PC-9 (cell line): ENCODE measurements at regions not wholly inside any gene's neighbourhood (a gene's known extent, or its start where the extent isn't known, plus 50 kb on each side); places are given as distances from the start of the nearest gene placed in this dataset.

ENCODE experiments used
- BruUV-seq: library from RNA; stranded (reverse); fragments of 400-500 nt; replicated peaks from 2 replicates; lab custom pipeline; 2021; lab: Mats Ljungman, UMichigan
- CTCF ChIA-PET: fragments of 300-600 bp; sonication (Branson Sonifier 250); formaldehyde crosslinking; loops from one replicate; lab custom pipeline; 2022; ENCODE audit warnings: antibody characterized with exemption; lab: Charles Lee
- POLR2A ChIA-PET: fragments of 300-600 bp; sonication (Branson Sonifier 250); formaldehyde crosslinking; loops from one replicate; lab custom pipeline; 2022; ENCODE audit warnings: antibody characterized with exemption; ENCODE audit not compliant: unreplicated experiment; lab: Charles Lee
- DNase-seq, 2 experiments: peaks; one replicate each; pipeline versions ENCODE4 v3.0.0 to v3.0.0-alpha.2; 2015 to 2022; ENCODE audit warnings: mixed read lengths in 1 of 2
- H2AFZ ChIP-seq: fragments of 200-600 bp; sonication (generic); 2 replicates; pipeline ENCODE4 v1.8.1; 2017; ENCODE audit warnings: antibody characterized with exemption
- H3F3A ChIP-seq: fragments of 200-600 bp; sonication (generic); 2 replicates; pipeline ENCODE4 v1.8.1; 2017; ENCODE audit warnings: antibody characterized with exemption, mild to moderate bottlenecking, low read depth; ENCODE audit not compliant: insufficient read depth
- H3K27ac ChIP-seq: fragments of 200-600 bp; sonication (generic); 2 replicates; pipeline ENCODE4 v1.6.1; 2016; ENCODE audit warnings: mixed run types
- H3K27me3 ChIP-seq: fragments of 200-600 bp; sonication (generic); 2 replicates; pipeline ENCODE4 v1.6.1; 2016; ENCODE audit warnings: low read depth, mixed run types; ENCODE audit not compliant: insufficient read depth
- H3K36me3 ChIP-seq: fragments of 200-600 bp; sonication (generic); 2 replicates; pipeline ENCODE4 v1.6.1; 2016; ENCODE audit warnings: low read depth, mixed run types
- H3K4me1 ChIP-seq: fragments of 200-600 bp; sonication (generic); replicated peaks from 2 replicates; pipeline ENCODE4 v1.6.1; 2016; ENCODE audit warnings: mixed run types; ENCODE audit not compliant: insufficient read depth
- H3K4me2 ChIP-seq: fragments of 200-600 bp; sonication (generic); 2 replicates; pipeline ENCODE4 v1.6.1; 2017; ENCODE audit warnings: mixed run types
- H3K4me3 ChIP-seq: fragments of 200-600 bp; sonication (generic); 2 replicates; pipeline ENCODE4 v1.6.1; 2016; ENCODE audit warnings: mixed run types
- H3K79me2 ChIP-seq: fragments of 200-600 bp; sonication (generic); 2 replicates; pipeline ENCODE4 v1.6.1; 2017; ENCODE audit warnings: low read depth, mixed run types
- H3K9me2 ChIP-seq: fragments of 200-600 bp; sonication (generic); 2 replicates; pipeline ENCODE4 v1.8.1; 2017; ENCODE audit warnings: mild to moderate bottlenecking; ENCODE audit not compliant: insufficient read depth
- H3K9me3 ChIP-seq: fragments of 200-600 bp; sonication (generic); 2 replicates; pipeline ENCODE4 v1.8.1; 2016; ENCODE audit warnings: low read depth; ENCODE audit not compliant: insufficient read depth
- H4K20me1 ChIP-seq: fragments of 200-600 bp; sonication (generic); 2 replicates; pipeline ENCODE4 v1.8.1; 2017; ENCODE audit not compliant: insufficient read depth
- CTCF ChIP-seq: fragments of 200-600 bp; sonication (generic); conservative IDR thresholded peaks from 2 replicates; pipeline ENCODE4 v1.6.1; 2017; ENCODE audit warnings: mixed run types, antibody characterized with exemption, mild to moderate bottlenecking, moderate library complexity
- EZH2 ChIP-seq: fragments of 200-600 bp; sonication (generic); IDR thresholded peaks from 2 replicates; pipeline ENCODE4 v1.8.0; 2017; ENCODE audit warnings: antibody characterized with exemption, low read depth
- intact Hi-C: fragments of 100-400 bp; cut with micrococcal nuclease; formaldehyde crosslinking; loops from one replicate; pipeline ENCODE4 v1.10.0; 2022; ENCODE audit not compliant: unreplicated experiment

- no peak overlapping the region for H3K4me2 ChIP-seq
- no peaks in the 10 kb centered on the region for H4K20me1 ChIP-seq
- no peaks in the 10 kb centered on the region for H3F3A ChIP-seq
- H3K9me2 ChIP-seq, result no peaks in the 10 kb centered on the region
- H3K27me3 ChIP-seq, result peaks cover 61% of the 10 kb centered on the region
- no peaks in the 10 kb centered on the region for H3K36me3 ChIP-seq
- no peaks in the 10 kb centered on the region for H3K9me3 ChIP-seq
- intact Hi-C loops, result no loop called here
- no peak overlapping the region for H2AFZ ChIP-seq
- no peaks in the 10 kb centered on the region for H3K79me2 ChIP-seq
- no TSS peak for BruUV-seq
- DNase-seq, result no peak
- H3K4me3 ChIP-seq, result no peak overlapping the region
- POLR2A ChIA-PET, result no interaction called here
- no peak overlapping the region for H3K27ac ChIP-seq
- no peaks in the 10 kb centered on the region for H3K4me1 ChIP-seq
- TF ChIP-seq CTCF, result no peak
- TF ChIP-seq EZH2, result no peak
- CTCF ChIA-PET, result interaction anchor here (0.5 kb wide), 1 partner anchor 167 kb away, joined by 6 read pairs; no protein-coding TSS in a partner anchor
Measured at GRCh38 chr16:74029115-74029792, 267.4 kb upstream of the PSMD7 start.

DNA sequence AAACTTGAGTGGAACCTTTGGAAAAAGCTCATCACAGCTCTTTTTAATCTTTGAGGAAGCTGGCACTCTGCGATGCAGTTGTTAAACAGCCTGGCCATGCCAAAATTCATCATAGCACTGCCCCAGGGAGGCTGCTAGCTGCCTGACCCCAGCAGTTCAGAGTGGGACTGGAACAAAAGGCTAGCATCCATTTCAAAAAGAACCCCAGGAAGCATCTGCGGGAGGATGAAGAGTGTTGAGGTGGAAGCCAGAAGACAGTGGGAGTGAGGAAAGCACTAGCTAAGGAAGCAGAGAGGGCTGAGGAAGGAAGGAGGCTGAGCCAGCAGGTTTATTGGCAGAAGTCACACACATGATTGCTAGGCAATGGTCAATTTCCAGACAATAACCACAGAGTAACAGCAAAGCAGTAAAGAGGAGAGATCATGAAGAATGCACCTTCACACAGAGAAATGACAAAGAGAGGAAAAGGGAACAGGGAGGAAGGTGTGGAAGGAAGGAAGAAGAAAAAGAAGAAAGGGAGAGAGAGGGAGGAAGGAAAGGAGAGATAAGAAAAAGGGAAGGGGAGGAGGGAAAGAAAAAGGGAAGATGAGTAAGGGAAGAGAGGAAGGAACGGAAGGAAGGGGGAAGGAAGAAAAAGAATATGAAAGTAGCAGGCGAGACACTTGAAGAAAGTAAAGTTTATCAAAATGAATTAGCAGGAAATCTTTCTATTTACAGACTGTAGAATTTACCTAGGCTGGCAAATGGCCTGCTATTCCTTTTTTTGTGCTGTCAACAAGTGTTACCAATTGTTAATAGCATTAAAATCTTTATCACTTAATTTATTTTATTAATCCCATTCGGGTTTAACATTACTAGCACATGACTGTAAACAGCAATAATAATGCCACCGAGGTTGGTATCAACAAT lies 270.0 kb upstream of the PSMD7 start:
- no peaks in the 10 kb centered on the region for H3K36me3 ChIP-seq
- no TSS peak for BruUV-seq

More for the DNA sequence above, 270.0 kb upstream of the PSMD7 start:
- ChIA-PET POLR2A (no interaction called here), CTCF (interaction anchor here (0.6 kb wide), 1 partner anchor 38 kb away, joined by 3 read pairs; no protein-coding TSS in a partner anchor)
- Histone ChIP-seq H3K4me2 (no peak overlapping the region), H3K79me2 (no peaks in the 10 kb centered on the region), H3K4me1 (no peaks in the 10 kb centered on the region), H3K27ac (no peak overlapping the region), H2AFZ (no peak overlapping the region), H3K9me2 (no peaks in the 10 kb centered on the region), H3K27me3 (peaks cover 59% of the 10 kb centered on the region), H4K20me1 (no peaks in the 10 kb centered on the region), H3K4me3 (no peak overlapping the region), H3F3A (no peaks in the 10 kb centered on the region), H3K9me3 (no peaks in the 10 kb centered on the region)
- intact Hi-C loops, result no loop called here
- TF ChIP-seq CTCF (no peak), EZH2 (no peak)
- no peak for DNase-seq
